ENCODE measurements at regions not wholly inside any gene's neighbourhood (a gene's known extent, or its start where the extent isn't known, plus 50 kb on each side); places are given as distances from the start of the nearest gene placed in this dataset.

- H4K20me1 ChIP-seq (ENCODE audit: insufficient read depth, low read length), result no peaks in the 10 kb centered on the region
- no peak overlapping the region for H3K4me2 ChIP-seq (ENCODE audit: low read length)
- ChIA-PET POLR2A (interaction anchor here (0.6 kb wide), 1 partner anchor 639 kb away, joined by 4 read pairs; no protein-coding TSS in a partner anchor), CTCF (ENCODE audit: unreplicated experiment) (no interaction called here)
- DNase-seq (ENCODE audit: low spot score), result no peak
- no peak overlapping the region for H3K4me3 ChIP-seq (ENCODE audit: low read depth, low read length, poor library complexity, severe bottlenecking)
- no peaks in the 10 kb centered on the region for H3K9me3 ChIP-seq (ENCODE audit: low read length)
- H3K9me2 ChIP-seq (ENCODE audit: insufficient read depth, low read length), result no peaks in the 10 kb centered on the region
- BruUV-seq (replicated peaks), result no TSS peak
- intact Hi-C loops (cut with micrococcal nuclease; ENCODE audit: unreplicated experiment), result no loop called here
- no peaks in the 10 kb centered on the region for H3K79me2 ChIP-seq (ENCODE audit: insufficient read depth, low read depth, low read length)
- TF ChIP-seq CTCF (conservative IDR thresholded peaks at IDR 0.05; ENCODE audit: low read length), result no peak
- TF ChIP-seq EZH2phosphoT487 (IDR thresholded peaks at IDR 0.05; ENCODE audit: borderline replicate concordance, low read depth, low read length), result no peak
- H2AFZ ChIP-seq (ENCODE audit: low read length), result no peak overlapping the region
- H3K4me1 ChIP-seq (ENCODE audit: insufficient read depth, low read length, poor library complexity, severe bottlenecking), result no peaks in the 10 kb centered on the region
- no peak overlapping the region for H3K27ac ChIP-seq (ENCODE audit: low read depth, low read length, poor library complexity, severe bottlenecking)
- H3K36me3 ChIP-seq (ENCODE audit: insufficient read depth, low read length), result no peaks in the 10 kb centered on the region
Measured at GRCh38 chr10:117792214-117792613, 249.7 kb downstream of the EMX2 start.

- intact Hi-C loops (cut with micrococcal nuclease; ENCODE audit: unreplicated experiment), result no loop called here
- Histone ChIP-seq H3K4me3 (ENCODE audit: low read depth, low read length, poor library complexity, severe bottlenecking) (no peak overlapping the region), H3K36me3 (ENCODE audit: insufficient read depth, low read length) (no peaks in the 10 kb centered on the region), H2AFZ (ENCODE audit: low read length) (no peak overlapping the region), H3K4me2 (ENCODE audit: low read length) (no peak overlapping the region), H3K9me3 (ENCODE audit: low read length) (no peaks in the 10 kb centered on the region), H4K20me1 (ENCODE audit: insufficient read depth, low read length) (no peaks in the 10 kb centered on the region), H3K27ac (ENCODE audit: low read depth, low read length, poor library complexity, severe bottlenecking) (no peak overlapping the region), H3K79me2 (ENCODE audit: insufficient read depth, low read depth, low read length) (no peaks in the 10 kb centered on the region), H3K9me2 (ENCODE audit: insufficient read depth, low read length) (no peaks in the 10 kb centered on the region), H3K4me1 (ENCODE audit: insufficient read depth, low read length, poor library complexity, severe bottlenecking) (no peaks in the 10 kb centered on the region)
- DNase-seq (ENCODE audit: low spot score), result no peak
- no peak for TF ChIP-seq CTCF (conservative IDR thresholded peaks at IDR 0.05; ENCODE audit: low read length)
- TF ChIP-seq EZH2phosphoT487 (IDR thresholded peaks at IDR 0.05; ENCODE audit: borderline replicate concordance, low read depth, low read length), result no peak
- ChIA-PET CTCF (ENCODE audit: unreplicated experiment) (no interaction called here), POLR2A (interaction anchor here (0.6 kb wide), 1 partner anchor 44 kb away, joined by 3 read pairs; no protein-coding TSS in a partner anchor)
- no TSS peak for BruUV-seq (replicated peaks)
Measured at GRCh38 chr10:117796130-117796745, 250.5 kb downstream of the RAB11FIP2 start.

GRCh38 chr10:117797296-117797695 lies 249.4 kb downstream of the RAB11FIP2 start:
- no peaks in the 10 kb centered on the region for H3K79me2 ChIP-seq (ENCODE audit: insufficient read depth, low read depth, low read length)
- no peaks in the 10 kb centered on the region for H3K4me1 ChIP-seq (ENCODE audit: insufficient read depth, low read length, poor library complexity, severe bottlenecking)
- no peaks in the 10 kb centered on the region for H3K9me2 ChIP-seq (ENCODE audit: insufficient read depth, low read length)
- DNase-seq (ENCODE audit: low spot score), result no peak
- H4K20me1 ChIP-seq (ENCODE audit: insufficient read depth, low read length), result no peaks in the 10 kb centered on the region
- TF ChIP-seq CTCF (conservative IDR thresholded peaks at IDR 0.05; ENCODE audit: low read length) (no peak), EZH2phosphoT487 (IDR thresholded peaks at IDR 0.05; ENCODE audit: borderline replicate concordance, low read depth, low read length) (no peak)
- ChIA-PET POLR2A (no interaction called here), CTCF (ENCODE audit: unreplicated experiment) (no interaction called here)
- H3K4me2 ChIP-seq (ENCODE audit: low read length), result no peak overlapping the region
- no peak overlapping the region for H3K4me3 ChIP-seq (ENCODE audit: low read depth, low read length, poor library complexity, severe bottlenecking)
- H3K27ac ChIP-seq (ENCODE audit: low read depth, low read length, poor library complexity, severe bottlenecking), result no peak overlapping the region
- BruUV-seq (replicated peaks), result no TSS peak
- intact Hi-C loops (cut with micrococcal nuclease; ENCODE audit: unreplicated experiment), result no loop called here
- H3K9me3 ChIP-seq (ENCODE audit: low read length), result no peaks in the 10 kb centered on the region
- no peaks in the 10 kb centered on the region for H3K36me3 ChIP-seq (ENCODE audit: insufficient read depth, low read length)
- H2AFZ ChIP-seq (ENCODE audit: low read length), result no peak overlapping the region
